Limb (tissue), 2 donors: ENCODE measurements at regions not wholly inside any gene's neighbourhood (a gene's known extent, or its start where the extent isn't known, plus 50 kb on each side); places are given as distances from the start of the nearest gene placed in this dataset.

Experiments used
- DNase-seq, 2 donors: peaks; one replicate each; pipeline ENCODE4 v3.0.0-alpha.2; 2016; ENCODE audit errors: extremely low spot score in 2 of 2

GRCh38 chr3:115520241-115520640 lies 103.1 kb upstream of the GAP43 start:
- no peak for DNase-seq

- DNase-seq, result no peak
These were observed 102.6 kb upstream of the GAP43 start for GRCh38 chr3:115520651-115521245.

GRCh38 chr3:115523458-115523857 lies 99.9 kb upstream of the GAP43 start:
- peak in 1 of 2 donors; percentile 32 for DNase-seq

GRCh38 chr3:115524549-115524948 lies 98.8 kb upstream of the GAP43 start:
- DNase-seq, result no peak

GRCh38 chr3:115525731-115526130 lies 97.6 kb upstream of the GAP43 start:
- no peak for DNase-seq

- no peak for DNase-seq
These were observed 90.1 kb upstream of the GAP43 start for GRCh38 chr3:115533218-115533617.

- no peak for DNase-seq
These were observed 87.1 kb upstream of the GAP43 start for GRCh38 chr3:115536171-115536570.

GRCh38 chr3:115537669-115538068 lies 85.6 kb upstream of the GAP43 start:
- no peak for DNase-seq

GRCh38 chr3:115547207-115547606 lies 76.1 kb upstream of the GAP43 start:
- no peak for DNase-seq

- no peak for DNase-seq
These were observed 74.7 kb upstream of the GAP43 start for GRCh38 chr3:115548611-115549010.

GRCh38 chr3:115549071-115549470 lies 74.2 kb upstream of the GAP43 start:
- peak in 1 of 2 donors; percentile 64 for DNase-seq

GRCh38 chr3:115550285-115550761 lies 73.0 kb upstream of the GAP43 start:
- DNase-seq, result peak; percentile 43 to 73

- peak in 1 of 2 donors; percentile 40 for DNase-seq
These were observed 72.3 kb upstream of the GAP43 start for GRCh38 chr3:115551016-115551415.

GRCh38 chr3:115552007-115552406 lies 71.3 kb upstream of the GAP43 start:
- DNase-seq, result no peak

GRCh38 chr3:115553796-115554486 lies 69.4 kb upstream of the GAP43 start:
- no peak for DNase-seq

- no peak for DNase-seq
These were observed 68.9 kb upstream of the GAP43 start for GRCh38 chr3:115554487-115554807.

- DNase-seq, result no peak
These were observed 60.6 kb upstream of the GAP43 start for GRCh38 chr3:115562636-115563267.

- DNase-seq, result no peak
These were observed 59.3 kb upstream of the GAP43 start for GRCh38 chr3:115563984-115564383.

GRCh38 chr3:115571413-115571812 lies 51.9 kb upstream of the GAP43 start:
- DNase-seq, result no peak
